A673 (cell line): ENCODE measurements at regions not wholly inside any gene's neighbourhood (a gene's known extent, or its start where the extent isn't known, plus 50 kb on each side); places are given as distances from the start of the nearest gene placed in this dataset.

Experiments used
- CTCF ChIP-seq: fragments of 300-800, 200-600 bp; sonication (generic); conservative IDR thresholded peaks from 2 replicates; pipeline ENCODE4 v1.5.1; 2017; ENCODE audit warnings: low read depth, mild to moderate bottlenecking, antibody characterized with exemption, low read length, moderate library complexity, mixed read lengths
- EZH2 ChIP-seq: fragments of 200-600 bp; sonication (generic); IDR thresholded peaks from 2 replicates; pipeline ENCODE4 v1.6.1; 2017; ENCODE audit warnings: borderline replicate concordance, low read depth, mild to moderate bottlenecking, mixed read lengths, antibody characterized with exemption, low read length; ENCODE audit not compliant: poor library complexity, severe bottlenecking

- TF ChIP-seq CTCF, result no peak
- no peak for TF ChIP-seq EZH2
These were observed 255.3 kb downstream of the HGF start for GRCh38 chr7:81514546-81514945.
